HepG2 (cell line): ENCODE measurements at regions not wholly inside any gene's neighbourhood (a gene's known extent, or its start where the extent isn't known, plus 50 kb on each side); places are given as distances from the start of the nearest gene placed in this dataset.

Experiments
- ATAC-seq: fragments of 200-7000 bp; cut with Tn5 transposase; 3 replicates; pipeline ENCODE4 v1.9.1; 2020; ENCODE audit warnings: mild to moderate bottlenecking, moderate library complexity
- BruUV-seq: library from RNA; stranded (reverse); fragments of 400-500 nt; replicated peaks from 2 replicates; lab custom pipeline; 2021; lab: Mats Ljungman, UMichigan
- CTCF ChIA-PET: fragments of 300-600 bp; formaldehyde crosslinking; extraction: SDS; loops from one replicate; lab custom pipeline; 2021; ENCODE audit warnings: low total read pairs, inconsistent platforms, low intra/inter-chr PET ratio; lab: Yijun Ruan, JAX
- POLR2A ChIA-PET: fragments of 350-600 bp; sonication (Branson Sonifier 250); formaldehyde crosslinking; loops from one replicate; lab custom pipeline; 2020; ENCODE audit warnings: antibody characterized with exemption, inconsistent platforms; lab: Yijun Ruan, JAX
- DNase-seq: peaks from one replicate; pipeline ENCODE4 v3.0.0-alpha.2; 2015; ENCODE audit warnings: low spot score
- FAIRE-seq: peaks from 3 replicates; lab custom pipeline; 2011; peaks lifted over from hg19 to GRCh38; lab: Jason Lieb, UNC
- H2AFZ ChIP-seq: one replicate; pipeline ENCODE4 v1.6.1; 2011; ENCODE audit warnings: low read length, inconsistent platforms
- H3K27ac ChIP-seq: fragments of 300-600 bp; 3 replicates; pipeline ENCODE4 v1.8.0; 2011; ENCODE audit warnings: mixed run types, mild to moderate bottlenecking, mixed read lengths, low read length, inconsistent platforms; ENCODE audit not compliant: insufficient read depth; ENCODE audit errors: extremely low read length
- H3K27me3 ChIP-seq, 2 experiments: fragments of 200-600 bp in 1 of 2; 2 replicates in 1 of 2; 3 replicates in 1 of 2; pipeline versions ENCODE4 v1.6.0 to v1.8.0; 2011; ENCODE audit warnings: low read length in 2 of 2, mild to moderate bottlenecking in 2 of 2, moderate library complexity in 2 of 2, inconsistent platforms in 1 of 2; ENCODE audit not compliant: insufficient read depth in 2 of 2, control insufficient read depth in 1 of 2
- H3K36me3 ChIP-seq, 2 experiments: fragments of 200-600 bp in 1 of 2; replicated peaks in 1 of 2; 2 replicates in 1 of 2; 3 replicates in 1 of 2; pipeline versions ENCODE4 v1.5.1 to v1.8.0; 2011; ENCODE audit warnings: low read length in 2 of 2, inconsistent platforms in 1 of 2; ENCODE audit not compliant: insufficient read depth in 2 of 2, control insufficient read depth in 1 of 2
- H3K4me1 ChIP-seq: 2 replicates; pipeline ENCODE4 v1.5.1; 2012; ENCODE audit warnings: low read length, inconsistent platforms; ENCODE audit not compliant: insufficient read depth
- H3K4me2 ChIP-seq: 2 replicates; pipeline ENCODE4 v1.6.0; 2011; ENCODE audit warnings: low read depth, low read length, inconsistent platforms
- H3K4me3 ChIP-seq, 3 experiments: fragments of 200-600 bp in 1 of 3; sonication (generic), shearing (Covaris generic) in 1 of 3; replicated peaks in 1 of 3; 2 replicates each; pipeline ENCODE4 v1.5.1; 2011 to 2016; ENCODE audit warnings: low read length in 3 of 3, inconsistent platforms in 2 of 3, low read depth in 2 of 3, mild to moderate bottlenecking in 2 of 3, control low read depth in 1 of 3, mixed read lengths in 1 of 3; ENCODE audit not compliant: insufficient read depth in 1 of 3
- H3K79me2 ChIP-seq: one replicate; pipeline ENCODE4 v1.6.1; 2011; ENCODE audit warnings: low read length, inconsistent platforms; ENCODE audit not compliant: insufficient read depth
- H3K9ac ChIP-seq: 2 replicates; pipeline ENCODE4 v1.6.0; 2011; ENCODE audit warnings: mild to moderate bottlenecking, low read depth, low read length, inconsistent platforms; ENCODE audit not compliant: insufficient read depth
- H3K9me3 ChIP-seq: 2 replicates; pipeline ENCODE4 v1.5.1; 2012; ENCODE audit warnings: mild to moderate bottlenecking, low read length
- H4K20me1 ChIP-seq: 2 replicates; pipeline ENCODE4 v1.6.0; 2011; ENCODE audit warnings: inconsistent platforms, mild to moderate bottlenecking, low read length, moderate library complexity; ENCODE audit not compliant: insufficient read depth
- CREB1 ChIP-seq, 2 experiments: fragments of 450-650 bp in 1 of 2; IDR thresholded peaks; 2 replicates each; pipeline ENCODE4 v1.6.1; 2016 to 2017; ENCODE audit warnings: control low read depth in 1 of 2, mild to moderate bottlenecking in 1 of 2, missing compliant biosample characterization in 1 of 2, missing genetic modification characterization in 1 of 2
- DMAP1 ChIP-seq: IDR thresholded peaks from 2 replicates; pipeline ENCODE4 v1.6.1; 2016
- KAT8 ChIP-seq: IDR thresholded peaks from 2 replicates; pipeline ENCODE4 v1.6.1; 2016; ENCODE audit warnings: missing genetic modification reagents, missing compliant biosample characterization
- KLF12 ChIP-seq: sonication (generic); formaldehyde crosslinking; IDR thresholded peaks from 2 replicates; pipeline ENCODE4 v1.4.0; 2020; ENCODE audit warnings: missing genetic modification reagents, borderline replicate concordance
- NPAS2 ChIP-seq: sonication (generic); formaldehyde crosslinking; IDR thresholded peaks from 2 replicates; pipeline ENCODE4 v1.8.0; 2022; ENCODE audit warnings: mild to moderate bottlenecking, missing genetic modification reagents, borderline replicate concordance
- PRMT3 ChIP-seq: sonication (generic); formaldehyde crosslinking; IDR thresholded peaks from 2 replicates; pipeline ENCODE4 v1.8.1; 2022; ENCODE audit warnings: low read depth, mild to moderate bottlenecking, moderate library complexity, missing genetic modification reagents, borderline replicate concordance
- TGIF2 ChIP-seq: IDR thresholded peaks from 2 replicates; pipeline ENCODE4 v1.6.1; 2016; ENCODE audit warnings: control low read depth, missing compliant biosample characterization
- YY1 ChIP-seq: IDR thresholded peaks from 2 replicates; pipeline ENCODE4 v1.6.1; 2011; ENCODE audit warnings: low read length, low read depth, moderate library complexity, mild to moderate bottlenecking; ENCODE audit not compliant: insufficient read depth, insufficient replicate concordance
- ZBTB7B ChIP-seq: sonication (generic); formaldehyde crosslinking; IDR thresholded peaks from 2 replicates; pipeline ENCODE4 v1.4.0; 2020; ENCODE audit warnings: missing genetic modification reagents
- ZFP36L1 ChIP-seq: sonication (generic); formaldehyde crosslinking; IDR thresholded peaks from 2 replicates; pipeline ENCODE4 v1.8.0; 2022; ENCODE audit warnings: mild to moderate bottlenecking, missing genetic modification reagents, moderate library complexity
- ZIK1 ChIP-seq: sonication (generic); formaldehyde crosslinking; IDR thresholded peaks from 2 replicates; pipeline ENCODE4 v1.5.0; 2020; ENCODE audit warnings: mild to moderate bottlenecking, low read depth, missing genetic modification reagents, borderline replicate concordance
- ZNF160 ChIP-seq: sonication (generic); formaldehyde crosslinking; IDR thresholded peaks from 2 replicates; pipeline ENCODE4 v1.8.0; 2022; ENCODE audit warnings: mild to moderate bottlenecking, inconsistent platforms, missing genetic modification reagents
- ZNF350 ChIP-seq: sonication (generic); formaldehyde crosslinking; IDR thresholded peaks from 2 replicates; pipeline ENCODE4 v1.4.0; 2020; ENCODE audit warnings: mild to moderate bottlenecking, low read depth, missing genetic modification reagents, borderline replicate concordance
- ZNF512B ChIP-seq: sonication (generic); formaldehyde crosslinking; IDR thresholded peaks from 2 replicates; pipeline ENCODE4 v1.5.1; 2020; ENCODE audit warnings: missing genetic modification reagents, mild to moderate bottlenecking, borderline replicate concordance
- ZNF619 ChIP-seq: sonication (generic); formaldehyde crosslinking; IDR thresholded peaks from 2 replicates; pipeline ENCODE4 v1.4.0; 2020; ENCODE audit warnings: mild to moderate bottlenecking, missing genetic modification reagents
- ZNF678 ChIP-seq: sonication (generic); formaldehyde crosslinking; IDR thresholded peaks from 2 replicates; pipeline ENCODE4 v1.4.0; 2020; ENCODE audit warnings: mild to moderate bottlenecking, missing genetic modification reagents
- ZNF720 ChIP-seq: sonication (generic); formaldehyde crosslinking; IDR thresholded peaks from 2 replicates; pipeline ENCODE4 v1.4.0; 2020; ENCODE audit warnings: missing genetic modification reagents
- ZSCAN25 ChIP-seq: sonication (generic); formaldehyde crosslinking; IDR thresholded peaks from 2 replicates; pipeline ENCODE4 v1.8.0; 2022; ENCODE audit warnings: mild to moderate bottlenecking, missing genetic modification reagents
- WGBS: methylation state at CpG from one replicate; pipeline ENCODE4 v1.1.6; 2017; ENCODE audit warnings: low lambda C conversion rate; 5-methylcytosine and 5-hydroxymethylcytosine counted together
- in situ Hi-C: cut with HindIII; loops from 2 replicates; pipeline ENCODE4 v1.10.0; 2017; ENCODE audit warnings: low pct_unique_long_range_greater_than_20kb; ENCODE audit not compliant: extremely low pct_ligation_motif_present
- intact Hi-C: fragments of 100-400 bp; cut with micrococcal nuclease; formaldehyde crosslinking; loops from one replicate; pipeline ENCODE4 v1.10.0; 2022; ENCODE audit not compliant: unreplicated experiment

GRCh38 chr2:160916300-160916699, 243.9 kb upstream of the TANK start:
- Histone ChIP-seq H3K79me2 (no peaks in the 10 kb centered on the region), H3K36me3 (no peaks in the 10 kb centered on the region), H4K20me1 (no peaks in the 10 kb centered on the region), H3K4me1 (no peaks in the 10 kb centered on the region), H3K27ac (no peak overlapping the region), H3K9ac (no peak overlapping the region), H3K4me2 (no peak overlapping the region), H2AFZ (no peak overlapping the region), H3K27me3 (no peaks in the 10 kb centered on the region), H3K4me3 (no peak overlapping the region), H3K9me3 (no peaks in the 10 kb centered on the region)
- no peak for TF ChIP-seq DMAP1 (CRISPR knock-in tag)
- TF ChIP-seq ZIK1, result no peak
- no peak for TF ChIP-seq ZNF619 (CRISPR knock-in tag)
- TF ChIP-seq ZNF160 (CRISPR knock-in tag), result no peak
- TF ChIP-seq KLF12 (CRISPR knock-in tag), result no peak
- TF ChIP-seq ZFP36L1 (CRISPR knock-in tag), result no peak
- no peak for TF ChIP-seq TGIF2
- no peak for TF ChIP-seq KAT8 (CRISPR knock-in tag)
- no peak for TF ChIP-seq ZNF350 (CRISPR knock-in tag)
- TF ChIP-seq CREB1 (IDR thresholded peaks at IDR 0.05), result no peak
- no peak for TF ChIP-seq CREB1 (CRISPR knock-in tag; IDR thresholded peaks at IDR 0.05)
- TF ChIP-seq ZBTB7B (CRISPR knock-in tag), result no peak
- no peak for TF ChIP-seq ZNF512B
- TF ChIP-seq PRMT3, result no peak
- no peak for TF ChIP-seq ZSCAN25 (CRISPR knock-in tag)
- TF ChIP-seq NPAS2 (CRISPR knock-in tag), result no peak
- TF ChIP-seq ZNF678 (CRISPR knock-in tag), result no peak
- no peak for TF ChIP-seq ZNF720
- no peak for TF ChIP-seq YY1
- in situ Hi-C loops (no loop called here), intact Hi-C loops (loop anchor here (5.0 kb wide), 2 partner anchors 489 to 804 kb away; no protein-coding TSS in a partner anchor)
- 23% methylated on average over 1 of the region's 1 CpG for WGBS
- BruUV-seq, result no TSS peak
- DNase-seq (no peak), FAIRE-seq (no peak), ATAC-seq (no peak)
- ChIA-PET CTCF (no interaction called here), POLR2A (no interaction called here)
